MM.1S (cell line): ENCODE measurements at regions not wholly inside any gene's neighbourhood (a gene's known extent, or its start where the extent isn't known, plus 50 kb on each side); places are given as distances from the start of the nearest gene placed in this dataset.

Source experiments
- EZH2phosphoT487 ChIP-seq: fragments of 300-600 bp; sonication (generic); IDR thresholded peaks from 2 replicates; pipeline ENCODE4 v1.6.1; 2018; ENCODE audit warnings: antibody characterized with exemption, low read length
- TF ChIP-seq, protein P1 (sequence below): fragments of 300-600 bp; sonication (generic); IDR thresholded peaks from 2 replicates; pipeline ENCODE4 v1.5.1; 2016; ENCODE audit warnings: antibody characterized with exemption, low read length, mixed read lengths

GRCh38 chr6:148200293-148200692 is 142.3 kb upstream of the SASH1 start:
- TF ChIP-seq, protein P1, sequence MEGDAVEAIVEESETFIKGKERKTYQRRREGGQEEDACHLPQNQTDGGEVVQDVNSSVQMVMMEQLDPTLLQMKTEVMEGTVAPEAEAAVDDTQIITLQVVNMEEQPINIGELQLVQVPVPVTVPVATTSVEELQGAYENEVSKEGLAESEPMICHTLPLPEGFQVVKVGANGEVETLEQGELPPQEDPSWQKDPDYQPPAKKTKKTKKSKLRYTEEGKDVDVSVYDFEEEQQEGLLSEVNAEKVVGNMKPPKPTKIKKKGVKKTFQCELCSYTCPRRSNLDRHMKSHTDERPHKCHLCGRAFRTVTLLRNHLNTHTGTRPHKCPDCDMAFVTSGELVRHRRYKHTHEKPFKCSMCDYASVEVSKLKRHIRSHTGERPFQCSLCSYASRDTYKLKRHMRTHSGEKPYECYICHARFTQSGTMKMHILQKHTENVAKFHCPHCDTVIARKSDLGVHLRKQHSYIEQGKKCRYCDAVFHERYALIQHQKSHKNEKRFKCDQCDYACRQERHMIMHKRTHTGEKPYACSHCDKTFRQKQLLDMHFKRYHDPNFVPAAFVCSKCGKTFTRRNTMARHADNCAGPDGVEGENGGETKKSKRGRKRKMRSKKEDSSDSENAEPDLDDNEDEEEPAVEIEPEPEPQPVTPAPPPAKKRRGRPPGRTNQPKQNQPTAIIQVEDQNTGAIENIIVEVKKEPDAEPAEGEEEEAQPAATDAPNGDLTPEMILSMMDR: no peak
- TF ChIP-seq EZH2phosphoT487: no peak
